GM13976 (cell line): ENCODE measurements at regions not wholly inside any gene's neighbourhood (a gene's known extent, or its start where the extent isn't known, plus 50 kb on each side); places are given as distances from the start of the nearest gene placed in this dataset.

Experiments
- DNase-seq: peaks from one replicate; pipeline ENCODE4 v3.0.0; 2012; ENCODE audit warnings: low spot score
- CTCF ChIP-seq: IDR thresholded peaks from 2 replicates; pipeline ENCODE4 v1.5.1; 2012; ENCODE audit warnings: borderline replicate concordance, mild to moderate bottlenecking; ENCODE audit not compliant: insufficient read depth; ENCODE audit errors: extremely low read depth, missing control alignments, control extremely low read depth
- in situ Hi-C: fragments of 300-500 bp; cut with MboI; formaldehyde crosslinking; loops from one replicate; pipeline ENCODE4 v1.12.0; 2022; ENCODE audit warnings: low sequenced_read_pairs, mixed read lengths, inconsistent platforms; ENCODE audit not compliant: unreplicated experiment

- no peak for DNase-seq
- in situ Hi-C loops = no loop called here
Measured at GRCh38 chr1:234870020-234870981, 258.3 kb downstream of the TOMM20 start.

GRCh38 chr1:234869182-234870019 is 259.2 kb downstream of the TOMM20 start:
- DNase-seq = no peak
- in situ Hi-C loops = no loop called here
- TF ChIP-seq CTCF = no peak

More at GRCh38 chr1:234870020-234870981, 258.3 kb downstream of the TOMM20 start:
- TF ChIP-seq CTCF = no peak

- TF ChIP-seq CTCF = no peak
- in situ Hi-C loops = no loop called here
Measured at GRCh38 chr1:234868296-234869147, 258.5 kb upstream of the IRF2BP2 start.

GRCh38 chr1:234866007-234866866 is 256.3 kb upstream of the IRF2BP2 start:
- in situ Hi-C loops = no loop called here
- DNase-seq = no peak
- TF ChIP-seq CTCF = no peak

More at GRCh38 chr1:234868296-234869147, 258.5 kb upstream of the IRF2BP2 start:
- no peak for DNase-seq

GRCh38 chr1:234865171-234866006 is 255.4 kb upstream of the IRF2BP2 start:
- no peak for TF ChIP-seq CTCF
- no peak for DNase-seq
- in situ Hi-C loops = no loop called here
